Bronchial epithelial cell (primary cell): ENCODE measurements at regions not wholly inside any gene's neighbourhood (a gene's known extent, or its start where the extent isn't known, plus 50 kb on each side); places are given as distances from the start of the nearest gene placed in this dataset.

Source experiments
- DNase-seq: peaks from one replicate; pipeline ENCODE4 v3.0.0-alpha.2; 2010; ENCODE audit warnings: low read depth
- FAIRE-seq: peaks from 2 replicates; lab custom pipeline; 2011; peaks lifted over from hg19 to GRCh38; lab: Jason Lieb, UNC
- H3K27me3 ChIP-seq: 2 replicates; pipeline ENCODE4 v1.5.1; 2011; ENCODE audit warnings: low read length; ENCODE audit not compliant: control insufficient read depth, insufficient read depth
- H3K36me3 ChIP-seq: 2 replicates; pipeline ENCODE4 v1.5.1; 2011; ENCODE audit warnings: low read length; ENCODE audit not compliant: control insufficient read depth, insufficient read depth
- H3K4me3 ChIP-seq: 2 replicates; pipeline ENCODE4 v1.5.1; 2011; ENCODE audit warnings: mild to moderate bottlenecking, low read depth, low read length, control low read depth
- CTCF ChIP-seq: IDR thresholded peaks from 2 replicates; pipeline ENCODE4 v1.5.1; 2011; ENCODE audit warnings: mild to moderate bottlenecking, moderate library complexity, low read length, control low read depth, inconsistent platforms; ENCODE audit not compliant: insufficient read depth, severe bottlenecking

DNA sequence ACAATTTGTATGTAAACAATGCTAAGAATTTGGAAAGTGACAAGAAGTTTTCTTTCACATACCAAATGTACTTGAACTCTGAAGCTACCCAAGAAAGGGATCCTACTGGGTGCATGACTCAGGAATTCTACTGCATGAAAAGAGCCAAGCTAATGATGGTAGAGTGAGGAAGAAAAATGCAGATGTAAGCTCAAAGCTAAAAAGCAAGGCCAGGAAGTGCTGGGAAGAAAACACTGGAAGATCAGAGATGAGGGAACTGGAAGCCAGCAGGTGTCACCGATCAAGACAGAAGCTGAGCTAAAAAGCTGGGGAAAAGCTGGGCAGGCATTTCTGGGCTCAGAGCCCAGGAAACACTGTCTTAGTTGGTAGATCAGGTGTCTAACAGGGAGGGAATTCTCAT, 449.1 kb downstream of the NKX6-1 start:
- Histone ChIP-seq H3K4me3 (no peak overlapping the region), H3K36me3 (no peaks in the 10 kb centered on the region), H3K27me3 (no peaks in the 10 kb centered on the region)
- TF ChIP-seq CTCF: no peak
- DNase-seq: no peak
- no peak for FAIRE-seq

- Histone ChIP-seq H3K27me3 (no peaks in the 10 kb centered on the region), H3K36me3 (no peaks in the 10 kb centered on the region), H3K4me3 (no peak overlapping the region)
- DNase-seq (no peak), FAIRE-seq (no peak)
- TF ChIP-seq CTCF: no peak
These were observed 452.5 kb downstream of the NKX6-1 start for GRCh38 chr4:84046551-84046950.

DNA sequence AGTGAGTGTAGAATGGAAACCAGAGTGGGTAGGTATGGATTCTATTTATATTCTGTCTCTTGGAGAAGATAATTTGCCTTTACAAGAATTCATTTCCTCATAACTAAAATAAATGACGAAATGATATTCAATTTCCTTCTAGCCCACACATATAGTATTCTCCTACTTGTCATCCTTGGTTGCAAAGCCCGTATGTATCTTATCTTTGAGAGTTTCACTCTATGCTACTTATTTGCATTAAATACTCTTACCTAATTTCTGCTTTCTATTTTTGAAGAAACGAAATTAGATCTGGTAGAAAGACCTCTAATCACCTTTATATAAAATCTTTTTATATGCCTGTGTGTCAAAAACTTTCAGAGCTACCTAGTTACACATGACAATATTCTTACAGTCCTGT, 457.7 kb downstream of the NKX6-1 start:
- H3K4me3 ChIP-seq: no peak overlapping the region
- FAIRE-seq (no peak), DNase-seq (no peak)
- no peaks in the 10 kb centered on the region for H3K27me3 ChIP-seq
- no peaks in the 10 kb centered on the region for H3K36me3 ChIP-seq
- no peak for TF ChIP-seq CTCF

DNA sequence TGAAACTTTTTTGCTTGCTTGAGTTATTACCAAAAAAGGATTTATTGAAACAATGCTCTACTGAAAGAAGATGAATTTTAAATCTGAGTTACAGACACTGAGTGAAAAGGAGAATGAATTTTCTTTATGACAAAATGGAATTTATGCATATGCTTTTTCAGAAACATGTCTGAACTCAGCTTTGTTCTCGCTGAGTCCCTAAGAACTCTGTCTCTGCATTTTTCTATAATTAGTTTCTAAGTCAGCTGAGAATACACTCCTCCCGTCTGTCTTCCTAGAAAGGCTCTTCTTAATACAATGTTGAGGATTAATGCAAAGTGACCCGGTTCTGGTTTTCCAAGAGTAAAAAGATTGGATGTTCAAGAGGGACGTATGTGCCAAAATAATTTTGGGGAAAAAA, 463.5 kb downstream of the NKX6-1 start:
- DNase-seq (peak; percentile 8), FAIRE-seq (no peak)
- Histone ChIP-seq H3K27me3 (no peaks in the 10 kb centered on the region), H3K4me3 (no peak overlapping the region), H3K36me3 (no peaks in the 10 kb centered on the region)
- TF ChIP-seq CTCF: no peak

DNA sequence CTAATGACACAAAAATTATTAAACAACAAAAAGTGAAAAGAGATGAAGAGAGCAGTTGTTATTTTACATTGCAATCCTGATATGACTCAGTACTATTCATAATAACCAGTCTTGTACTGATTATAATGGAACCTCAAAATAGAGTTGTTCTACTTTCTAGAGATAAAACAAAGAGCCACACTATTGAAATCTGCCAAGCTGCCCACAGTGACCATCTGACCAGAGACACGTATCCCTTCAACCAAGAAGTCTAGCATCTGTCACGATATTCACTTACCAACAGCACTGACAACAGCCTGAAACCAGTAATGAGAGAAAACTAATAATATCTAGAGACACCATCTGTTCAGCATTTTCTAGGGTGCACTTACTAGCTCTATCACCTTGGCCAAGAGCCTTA, 466.7 kb downstream of the NKX6-1 start:
- Histone ChIP-seq H3K4me3 (no peak overlapping the region), H3K27me3 (no peaks in the 10 kb centered on the region), H3K36me3 (no peaks in the 10 kb centered on the region)
- DNase-seq (no peak), FAIRE-seq (no peak)
- no peak for TF ChIP-seq CTCF

- no peak for FAIRE-seq
- no peak for TF ChIP-seq CTCF
- Histone ChIP-seq H3K4me3 (no peak overlapping the region), H3K36me3 (no peaks in the 10 kb centered on the region), H3K27me3 (no peaks in the 10 kb centered on the region)
- DNase-seq: no peak
These were observed 467.7 kb downstream of the NKX6-1 start for GRCh38 chr4:84031401-84031800.
